ENCODE measurements at regions not wholly inside any gene's neighbourhood (a gene's known extent, or its start where the extent isn't known, plus 50 kb on each side); places are given as distances from the start of the nearest gene placed in this dataset.

- Histone ChIP-seq H2BK20ac (ENCODE audit: low read length) (no peak overlapping the region), H2BK15ac (ENCODE audit: low read length) (no peak overlapping the region), H3K9ac (replicated peaks in 1 of 4; ENCODE audit: extremely low read depth in 1 of 4, low read depth in 3 of 4, low read length in 3 of 4) (no peak overlapping the region), H2BK5ac (ENCODE audit: low read depth, low read length) (no peak overlapping the region), H3K27ac (ENCODE audit: low read depth, low read length) (no peak overlapping the region), H3K27me3 (replicated peaks in 1 of 4; ENCODE audit: control insufficient read depth in 3 of 4, extremely low read depth in 1 of 4, insufficient read depth in 3 of 4, low read length in 3 of 4) (no peaks in the 10 kb centered on the region), H3K4me2 (ENCODE audit: insufficient read depth in 1 of 2, low read depth in 2 of 2, low read length in 2 of 2) (no peak overlapping the region), H3K23me2 (ENCODE audit: low read depth, low read length) (no peaks in the 10 kb centered on the region), H2AFZ (ENCODE audit: low read length) (no peak overlapping the region), H3K4ac (replicated peaks; ENCODE audit: insufficient read length, low read depth, low read length) (no peak overlapping the region), H2BK120ac (replicated peaks; ENCODE audit: low read depth, low read length) (no peak overlapping the region), H3K4me3 (ENCODE audit: extremely low read depth in 1 of 4, insufficient read depth in 2 of 4, low read depth in 3 of 4, low read length in 4 of 4) (no peak overlapping the region), H4K20me1 (replicated peaks in 1 of 2; ENCODE audit: control insufficient read depth in 1 of 2, insufficient read depth in 2 of 2, low read length in 2 of 2) (no peaks in the 10 kb centered on the region), H3K4me1 (replicated peaks in 1 of 4; ENCODE audit: control insufficient read depth in 3 of 4, insufficient read depth in 4 of 4, low read length in 3 of 4) (no peaks in the 10 kb centered on the region), H3K36me3 (ENCODE audit: control insufficient read depth in 2 of 4, insufficient read depth in 4 of 4, low read length in 3 of 4) (no peaks in the 10 kb centered on the region), H3K23ac (ENCODE audit: insufficient read length) (no peak overlapping the region), H2AK5ac (ENCODE audit: low read depth, low read length) (no peak overlapping the region), H3K79me2 (ENCODE audit: control insufficient read depth in 1 of 2, insufficient read depth in 2 of 2, low read length in 2 of 2) (no peaks in the 10 kb centered on the region), H2BK12ac (ENCODE audit: low read depth, low read length) (no peak overlapping the region), H4K5ac (ENCODE audit: insufficient read length, low read depth, low read length) (no peak overlapping the region), H3K14ac (ENCODE audit: insufficient read length) (no peak overlapping the region), H3K79me1 (ENCODE audit: low read depth, low read length) (no peaks in the 10 kb centered on the region), H3K56ac (replicated peaks; ENCODE audit: insufficient read length, low read depth, low read length) (no peak overlapping the region), H3K18ac (ENCODE audit: extremely low read depth, low read length) (no peak overlapping the region), H4K91ac (replicated peaks; ENCODE audit: insufficient read length, low read length) (no peak overlapping the region), H4K8ac (ENCODE audit: extremely low read depth, insufficient read depth, low read length) (no peak overlapping the region), H3K9me3 (ENCODE audit: insufficient read depth in 2 of 2, low read depth in 1 of 2, low read length in 1 of 2) (no peaks in the 10 kb centered on the region)
- no peak for DNase-seq (ENCODE audit: low read depth in 1 of 2, low spot score in 2 of 2)
- TF ChIP-seq CHD1 (IDR thresholded peaks at IDR 0.05; ENCODE audit: low read depth, low read length) (no peak), CBX5 (IDR thresholded peaks at IDR 0.05; ENCODE audit: low read depth, low read length) (no peak), HDAC6 (IDR thresholded peaks at IDR 0.05; ENCODE audit: low read depth, low read length) (no peak), KDM4A (IDR thresholded peaks at IDR 0.05; ENCODE audit: low read depth, low read length, severe bottlenecking) (no peak), TCF12 (IDR thresholded peaks at IDR 0.05; ENCODE audit: low read depth, low read length) (no peak), BRCA1 (IDR thresholded peaks at IDR 0.05; ENCODE audit: low read depth, low read length) (no peak), PHF8 (conservative IDR thresholded peaks at IDR 0.05; ENCODE audit: low read depth, low read length) (no peak), YY1 (IDR thresholded peaks at IDR 0.05; ENCODE audit: low read depth, low read length) (no peak), SIX5 (IDR thresholded peaks at IDR 0.05; ENCODE audit: low read depth, low read length) (no peak), GTF2F1 (IDR thresholded peaks at IDR 0.05; ENCODE audit: borderline replicate concordance, low read depth, low read length) (no peak), POLR2AphosphoS5 (IDR thresholded peaks at IDR 0.05; ENCODE audit: low read depth, low read length) (no peak), CEBPB (IDR thresholded peaks at IDR 0.05; ENCODE audit: low read depth, low read length) (no peak), NANOG (IDR thresholded peaks at IDR 0.05; ENCODE audit: insufficient read depth, low read depth, low read length, poor library complexity, severe bottlenecking) (no peak), SIN3A (conservative IDR thresholded peaks at IDR 0.05 in 1 of 2, IDR thresholded peaks at IDR 0.05 in 1 of 2; ENCODE audit: low read depth in 1 of 2, low read length in 2 of 2) (no peak), TBP (IDR thresholded peaks at IDR 0.05; ENCODE audit: low read depth, low read length) (no peak), CTBP2 (IDR thresholded peaks at IDR 0.05; ENCODE audit: borderline replicate concordance, insufficient read depth, insufficient read length, low read length) (no peak), JUN (IDR thresholded peaks at IDR 0.05; ENCODE audit: low read depth, low read length) (no peak)
- FAIRE-seq = no peak
- WGBS, 2 experiments (ENCODE audit: extremely low coverage in 1 of 2, insufficient coverage in 1 of 2, insufficient read length in 1 of 2, insufficient replicate concordance in 2 of 2, low coverage in 1 of 2, low lambda C conversion rate in 2 of 2, missing lambda C conversion rate in 1 of 2) = 86% methylated on average over 1 of the region's 1 CpG; no CpG with 5 or more reads in 1 of the 2 experiments
- CTCF ChIA-PET (ENCODE audit: partially characterized antibody) = no interaction called here
- POLR2A ChIA-PET (ENCODE audit: partially characterized antibody) = no interaction called here
Measured at GRCh38 chr1:96365076-96365475, 356.5 kb upstream of the PTBP2 start.

Measured in H1 (cell line).